Bronchial epithelial cell (primary cell): ENCODE measurements at regions not wholly inside any gene's neighbourhood (a gene's known extent, or its start where the extent isn't known, plus 50 kb on each side); places are given as distances from the start of the nearest gene placed in this dataset.
A peak's percentile ranks its signal among the peaks of the same experiment; 100 is the strongest.

Source experiments
- DNase-seq: peaks from one replicate; pipeline ENCODE4 v3.0.0-alpha.2; 2010; ENCODE audit warnings: low read depth
- FAIRE-seq: peaks from 2 replicates; lab custom pipeline; 2011; peaks lifted over from hg19 to GRCh38; lab: Jason Lieb, UNC
- H3K27me3 ChIP-seq: 2 replicates; pipeline ENCODE4 v1.5.1; 2011; ENCODE audit warnings: low read length; ENCODE audit not compliant: control insufficient read depth, insufficient read depth
- H3K36me3 ChIP-seq: 2 replicates; pipeline ENCODE4 v1.5.1; 2011; ENCODE audit warnings: low read length; ENCODE audit not compliant: control insufficient read depth, insufficient read depth
- H3K4me3 ChIP-seq: 2 replicates; pipeline ENCODE4 v1.5.1; 2011; ENCODE audit warnings: mild to moderate bottlenecking, low read depth, low read length, control low read depth
- CTCF ChIP-seq: IDR thresholded peaks from 2 replicates; pipeline ENCODE4 v1.5.1; 2011; ENCODE audit warnings: mild to moderate bottlenecking, moderate library complexity, low read length, control low read depth, inconsistent platforms; ENCODE audit not compliant: insufficient read depth, severe bottlenecking

- TF ChIP-seq CTCF, result no peak
These were observed 85.9 kb upstream of the GRB10 start for GRCh38 chr7:50868426-50869100.

GRCh38 chr7:50867034-50867356 lies 84.3 kb upstream of the GRB10 start:
- Histone ChIP-seq H3K27me3 (no peaks in the 10 kb centered on the region), H3K4me3 (no peak overlapping the region), H3K36me3 (no peaks in the 10 kb centered on the region)
- FAIRE-seq (no peak), DNase-seq (no peak)
- TF ChIP-seq CTCF, result no peak

More at GRCh38 chr7:50868426-50869100, 85.9 kb upstream of the GRB10 start:
- DNase-seq, result no peak
- Histone ChIP-seq H3K27me3 (no peaks in the 10 kb centered on the region), H3K36me3 (no peaks in the 10 kb centered on the region), H3K4me3 (no peak overlapping the region)
- no peak for FAIRE-seq

- TF ChIP-seq CTCF, result no peak
- no peak overlapping the region for H3K4me3 ChIP-seq
- FAIRE-seq, result no peak
- no peak for DNase-seq
- no peaks in the 10 kb centered on the region for H3K27me3 ChIP-seq
- no peaks in the 10 kb centered on the region for H3K36me3 ChIP-seq
These were observed 83.8 kb upstream of the GRB10 start for GRCh38 chr7:50866343-50867033.

GRCh38 chr7:50865450-50865849 lies 82.8 kb upstream of the GRB10 start:
- DNase-seq (peak; percentile 33), FAIRE-seq (no peak)
- no peaks in the 10 kb centered on the region for H3K36me3 ChIP-seq
- no peaks in the 10 kb centered on the region for H3K27me3 ChIP-seq
- no peak for TF ChIP-seq CTCF
- no peak overlapping the region for H3K4me3 ChIP-seq

- no peak for TF ChIP-seq CTCF
- Histone ChIP-seq H3K36me3 (no peaks in the 10 kb centered on the region), H3K4me3 (no peak overlapping the region), H3K27me3 (no peaks in the 10 kb centered on the region)
- FAIRE-seq (no peak), DNase-seq (no peak)
These were observed 82.0 kb upstream of the GRB10 start for GRCh38 chr7:50864694-50865093.
